Natural killer cell (primary cell): ENCODE measurements at regions not wholly inside any gene's neighbourhood (a gene's known extent, or its start where the extent isn't known, plus 50 kb on each side); places are given as distances from the start of the nearest gene placed in this dataset.

Experiments
- ATAC-seq, 3 donors: fragments of 150-1000 bp in 2 of 3; fragments of 200-7000 bp in 1 of 3; cut with Tn5 transposase; 1 replicate in 1 of 3; 2 replicates in 2 of 3; pipeline ENCODE4 v1.10.0; 2021; ENCODE audit warnings: mild to moderate bottlenecking in 2 of 3, moderate library complexity in 2 of 3
- DNase-seq, 2 donors: peaks; one replicate each; pipeline versions ENCODE4 v3.0.0 to v3.0.0-alpha.2; 2013 to 2021; ENCODE audit warnings: mixed read lengths in 1 of 2
- H3K27ac ChIP-seq: one replicate; pipeline ENCODE4 v1.5.1; 2013; ENCODE audit warnings: mild to moderate bottlenecking, low read length
- H3K27me3 ChIP-seq: one replicate; pipeline ENCODE4 v1.6.1; 2013; ENCODE audit warnings: low read length; ENCODE audit not compliant: control insufficient read depth, insufficient read depth
- H3K36me3 ChIP-seq: one replicate; pipeline ENCODE4 v1.6.1; 2013; ENCODE audit warnings: low read length; ENCODE audit not compliant: control insufficient read depth, insufficient read depth
- H3K4me1 ChIP-seq: one replicate; pipeline ENCODE4 v1.6.1; 2013; ENCODE audit warnings: low read length; ENCODE audit not compliant: control insufficient read depth, insufficient read depth
- H3K4me3 ChIP-seq: one replicate; pipeline ENCODE4 v1.5.1; 2013; ENCODE audit warnings: low read length
- H3K9me3 ChIP-seq: one replicate; pipeline ENCODE4 v1.6.1; 2013; ENCODE audit warnings: low read length; ENCODE audit not compliant: control insufficient read depth, insufficient read depth
- H3K27ac Mint-ChIP-seq, 2 donors: one replicate each; pipeline ENCODE4 v1.8.0; 2022; ENCODE audit warnings: mild to moderate bottlenecking in 2 of 2, mixed read lengths in 2 of 2, moderate library complexity in 1 of 2
- H3K27me3 Mint-ChIP-seq, 2 donors: one replicate each; pipeline ENCODE4 v1.8.0; 2022; ENCODE audit warnings: low read depth in 2 of 2, mixed read lengths in 2 of 2
- H3K36me3 Mint-ChIP-seq: one replicate; pipeline ENCODE4 v1.8.0; 2022; ENCODE audit warnings: mixed read lengths
- H3K4me1 Mint-ChIP-seq, 2 donors: one replicate each; pipeline ENCODE4 v1.8.0; 2022; ENCODE audit warnings: mixed read lengths in 2 of 2
- H3K4me3 Mint-ChIP-seq: one replicate; pipeline ENCODE4 v1.8.0; 2022; ENCODE audit warnings: mild to moderate bottlenecking, moderate library complexity, mixed read lengths
- H3K9me3 Mint-ChIP-seq, 2 donors: one replicate each; pipeline ENCODE4 v1.8.0; 2022; ENCODE audit warnings: mixed read lengths in 2 of 2
- CTCF ChIP-seq: fragments of 200-600 bp; IDR thresholded peaks from one replicate; pipeline ENCODE4 v1.8.0; 2022; ENCODE audit warnings: antibody characterized with exemption
- WGBS: methylation state at CpG from one replicate; pipeline ENCODE4 v1.1.7; 2013; ENCODE audit warnings: missing lambda C conversion rate; ENCODE audit not compliant: insufficient coverage; 5-methylcytosine and 5-hydroxymethylcytosine counted together
- intact Hi-C: fragments of 100-400 bp; cut with micrococcal nuclease; formaldehyde crosslinking; loops from one replicate; pipeline ENCODE4 v1.14.2; 2022

- peaks cover 3 to 5% of the 10 kb centered on the region in 2 donors for H3K9me3 Mint-ChIP-seq
- no peak for TF ChIP-seq CTCF
- Histone ChIP-seq H3K9me3 (no peaks in the 10 kb centered on the region), H3K4me3 (no peak overlapping the region), H3K27ac (no peak overlapping the region), H3K27me3 (no peaks in the 10 kb centered on the region), H3K4me1 (no peaks in the 10 kb centered on the region), H3K36me3 (no peaks in the 10 kb centered on the region)
- DNase-seq (no peak), ATAC-seq (no peak)
- H3K4me3 Mint-ChIP-seq: no peak overlapping the region
- H3K27ac Mint-ChIP-seq: no peak overlapping the region
- intact Hi-C loops: no loop called here
- H3K36me3 Mint-ChIP-seq: no peaks in the 10 kb centered on the region
- H3K4me1 Mint-ChIP-seq: no peaks in the 10 kb centered on the region
- H3K27me3 Mint-ChIP-seq: no peaks in the 10 kb centered on the region
- no CpG with 5 or more reads among the region's 1 CpG for WGBS
Observed at GRCh38 chr1:88124614-88125013, 559.5 kb upstream of the PKN2 start.

- WGBS: no CpG with 5 or more reads among the region's 2 CpGs
- Mint-ChIP-seq H3K4me1 (no peaks in the 10 kb centered on the region), H3K27ac (no peak overlapping the region), H3K27me3 (no peaks in the 10 kb centered on the region), H3K9me3 (peaks cover 3 to 5% of the 10 kb centered on the region in 2 donors), H3K4me3 (no peak overlapping the region), H3K36me3 (no peaks in the 10 kb centered on the region)
- intact Hi-C loops: no loop called here
- no peak for TF ChIP-seq CTCF
- no peaks in the 10 kb centered on the region for H3K27me3 ChIP-seq
- no peak overlapping the region for H3K4me3 ChIP-seq
- no peak for DNase-seq
- ATAC-seq: no peak
- no peak overlapping the region for H3K27ac ChIP-seq
- H3K9me3 ChIP-seq: no peaks in the 10 kb centered on the region
- no peaks in the 10 kb centered on the region for H3K36me3 ChIP-seq
- H3K4me1 ChIP-seq: no peaks in the 10 kb centered on the region
Observed at GRCh38 chr1:88126467-88126866, 557.6 kb upstream of the PKN2 start.

DNA sequence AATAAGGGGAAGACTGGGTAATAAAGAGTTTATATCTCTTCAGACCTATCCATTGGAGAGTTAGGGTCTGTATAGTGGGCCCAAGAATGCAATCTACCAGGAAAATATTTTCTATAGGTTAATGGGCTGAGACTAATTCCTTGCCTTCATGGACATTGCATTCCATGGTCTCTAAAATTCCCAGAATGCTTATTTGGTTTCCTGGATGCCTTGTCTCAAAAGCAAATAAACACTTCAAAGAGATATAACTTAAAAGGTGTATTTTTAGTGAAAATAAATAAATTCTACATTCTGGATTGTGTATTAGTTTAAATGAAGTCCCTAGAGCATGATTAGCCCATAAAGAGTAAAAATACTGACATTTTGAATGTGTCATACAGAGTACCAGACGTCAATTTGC lies 550.1 kb upstream of the PKN2 start:
- H3K9me3 ChIP-seq: no peaks in the 10 kb centered on the region
- intact Hi-C loops: no loop called here
- TF ChIP-seq CTCF: no peak
- H3K4me3 Mint-ChIP-seq: no peak overlapping the region
- H3K27ac Mint-ChIP-seq: no peak overlapping the region
- H3K4me1 ChIP-seq: no peaks in the 10 kb centered on the region
- peaks cover 0 to 2% of the 10 kb centered on the region in 2 donors for H3K27me3 Mint-ChIP-seq
- no peaks in the 10 kb centered on the region for H3K36me3 ChIP-seq
- ATAC-seq: no peak
- H3K36me3 Mint-ChIP-seq: no peaks in the 10 kb centered on the region
- no peaks in the 10 kb centered on the region for H3K27me3 ChIP-seq
- 88% methylated on average over 1 of the region's 1 CpG for WGBS
- H3K4me1 Mint-ChIP-seq: no peaks in the 10 kb centered on the region
- no peak overlapping the region for H3K4me3 ChIP-seq
- H3K9me3 Mint-ChIP-seq: no peaks in the 10 kb centered on the region
- H3K27ac ChIP-seq: no peak overlapping the region
- DNase-seq: no peak
